RWPE2 (cell line): ENCODE measurements at regions not wholly inside any gene's neighbourhood (a gene's known extent, or its start where the extent isn't known, plus 50 kb on each side); places are given as distances from the start of the nearest gene placed in this dataset.
"Not testable (repeated sequence)": the region's sequence is repeated elsewhere in the genome, so short reads cannot be mapped to it uniquely, and the experiment has no call there.

Experiments
- ATAC-seq: fragments of 200-7000 bp; cut with Tn5 transposase; 3 replicates; pipeline ENCODE4 v1.9.1; 2021; ENCODE audit warnings: low read depth
- DNase-seq: peaks from one replicate; pipeline ENCODE4 v3.0.0-alpha.2; 2020; ENCODE audit warnings: low spot score
- H3K27ac ChIP-seq: fragments of 450-650 bp; 2 replicates; pipeline ENCODE4 v1.5.1; 2017; ENCODE audit warnings: mild to moderate bottlenecking; ENCODE audit not compliant: poor library complexity, severe bottlenecking
- H3K27me3 ChIP-seq: fragments of 250-450 bp; sonication (Bioruptor Pico); 2 replicates; pipeline ENCODE4 v1.5.1; 2021; ENCODE audit warnings: mild to moderate bottlenecking, moderate library complexity; ENCODE audit not compliant: insufficient read depth, poor library complexity, severe bottlenecking
- H3K36me3 ChIP-seq: fragments of 250-450 bp; sonication (Bioruptor Pico); 2 replicates; pipeline ENCODE4 v1.5.1; 2020; ENCODE audit warnings: low read depth, mild to moderate bottlenecking, moderate library complexity
- H3K4me1 ChIP-seq: fragments of 250-450 bp; sonication (Bioruptor Pico); 2 replicates; pipeline ENCODE4 v1.5.1; 2021; ENCODE audit warnings: mild to moderate bottlenecking, moderate library complexity; ENCODE audit not compliant: insufficient read depth, poor library complexity, severe bottlenecking
- H3K4me3 ChIP-seq: fragments of 250-450 bp; sonication (Bioruptor Pico); 2 replicates; pipeline ENCODE4 v1.5.1; 2021; ENCODE audit warnings: mild to moderate bottlenecking, moderate library complexity; ENCODE audit not compliant: severe bottlenecking
- H3K9me3 ChIP-seq: fragments of 250-450 bp; sonication (Bioruptor Pico); 2 replicates; pipeline ENCODE4 v1.5.1; 2021; ENCODE audit warnings: mild to moderate bottlenecking, moderate library complexity; ENCODE audit not compliant: severe bottlenecking
- CTCF ChIP-seq: fragments of 450-650 bp; IDR thresholded peaks from one replicate; pipeline ENCODE4 v1.5.1; 2017; ENCODE audit warnings: mild to moderate bottlenecking, moderate library complexity; ENCODE audit not compliant: poor library complexity, severe bottlenecking

- ATAC-seq (no peak), DNase-seq (no peak)
- no peaks in the 10 kb centered on the region for H3K36me3 ChIP-seq
- no peaks in the 10 kb centered on the region for H3K4me1 ChIP-seq
- TF ChIP-seq CTCF: no peak
- H3K4me3 ChIP-seq: no peak overlapping the region
- H3K27me3 ChIP-seq: no peaks in the 10 kb centered on the region
- H3K9me3 ChIP-seq: no peaks in the 10 kb centered on the region
- no peak overlapping the region for H3K27ac ChIP-seq
Measured at GRCh38 chr5:9728261-9728660, 98.1 kb upstream of the TAS2R1 start.

DNA sequence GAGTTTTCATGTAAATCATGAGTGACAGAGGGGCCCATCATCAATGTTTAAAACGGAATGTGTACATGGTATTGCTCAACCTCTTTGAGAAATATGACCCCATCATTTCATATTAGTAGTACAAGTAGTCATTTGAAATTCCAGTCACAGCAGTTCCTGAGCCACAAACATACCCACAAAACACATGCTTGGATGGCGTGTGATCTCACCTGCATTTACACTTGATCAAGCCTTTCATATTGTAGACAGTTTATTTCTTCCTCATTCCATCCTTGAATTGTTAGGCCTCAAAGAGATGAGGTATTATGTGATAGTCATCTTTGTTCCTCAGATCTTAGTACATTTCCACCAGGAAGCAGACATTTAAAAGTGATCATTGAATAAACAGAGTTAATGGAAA is 96.8 kb upstream of the TAS2R1 start:
- H3K4me1 ChIP-seq: no peaks in the 10 kb centered on the region
- ATAC-seq (no peak), DNase-seq (no peak)
- no peaks in the 10 kb centered on the region for H3K27me3 ChIP-seq
- no peaks in the 10 kb centered on the region for H3K36me3 ChIP-seq
- TF ChIP-seq CTCF: no peak
- no peak overlapping the region for H3K4me3 ChIP-seq
- no peaks in the 10 kb centered on the region for H3K9me3 ChIP-seq
- H3K27ac ChIP-seq: no peak overlapping the region

- not testable (repeated sequence) for H3K27ac ChIP-seq, H3K36me3 ChIP-seq, H3K4me1 ChIP-seq, ATAC-seq, H3K27me3 ChIP-seq, H3K4me3 ChIP-seq, H3K9me3 ChIP-seq, DNase-seq
Measured at GRCh38 chr5:9725265-9725664, 95.1 kb upstream of the TAS2R1 start.

- no peak overlapping the region for H3K4me3 ChIP-seq
- no peaks in the 10 kb centered on the region for H3K27me3 ChIP-seq
- H3K27ac ChIP-seq: no peak overlapping the region
- no peaks in the 10 kb centered on the region for H3K4me1 ChIP-seq
- H3K9me3 ChIP-seq: no peaks in the 10 kb centered on the region
- ATAC-seq (no peak), DNase-seq (no peak)
- H3K36me3 ChIP-seq: no peaks in the 10 kb centered on the region
- no peak for TF ChIP-seq CTCF
Measured at GRCh38 chr5:9724707-9725106, 94.6 kb upstream of the TAS2R1 start.

DNA sequence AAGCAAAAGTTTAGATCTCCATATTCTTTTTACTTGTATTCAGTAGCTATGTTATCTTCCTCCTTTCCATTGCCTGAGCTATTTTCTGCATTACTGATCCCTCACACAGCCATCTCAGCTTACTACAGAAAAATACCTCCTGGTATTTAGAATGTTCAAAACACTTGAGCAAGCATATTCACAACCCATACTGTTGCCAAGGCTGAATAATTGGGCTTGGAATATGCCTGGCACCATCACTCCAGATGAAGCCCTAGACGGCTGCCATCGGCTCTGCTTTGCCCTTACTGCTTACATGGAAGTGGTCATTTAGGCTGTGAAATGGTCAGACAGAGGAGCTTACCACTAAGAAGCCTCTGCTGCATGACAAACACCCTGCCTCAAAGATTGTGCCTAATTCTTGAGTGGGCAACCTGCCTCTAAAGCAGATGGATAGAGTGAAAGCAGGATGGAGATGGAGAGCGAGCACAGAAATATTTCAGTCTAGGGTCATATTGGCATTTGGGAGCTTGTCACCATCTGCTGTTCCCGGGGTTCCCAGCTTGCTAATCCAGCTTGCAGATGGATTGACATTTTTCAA is 92.5 kb upstream of the TAS2R1 start:
- no peaks in the 10 kb centered on the region for H3K9me3 ChIP-seq
- no peak overlapping the region for H3K4me3 ChIP-seq
- TF ChIP-seq CTCF: no peak
- ATAC-seq (no peak), DNase-seq (no peak)
- H3K4me1 ChIP-seq: no peaks in the 10 kb centered on the region
- H3K27me3 ChIP-seq: no peaks in the 10 kb centered on the region
- H3K27ac ChIP-seq: no peak overlapping the region
- H3K36me3 ChIP-seq: no peaks in the 10 kb centered on the region
